A673 (cell line): ENCODE measurements at regions not wholly inside any gene's neighbourhood (a gene's known extent, or its start where the extent isn't known, plus 50 kb on each side); places are given as distances from the start of the nearest gene placed in this dataset.

Source experiments
- BruUV-seq: library from RNA; stranded (reverse); fragments of 400-500 nt; replicated peaks from 2 replicates; lab custom pipeline; 2021; lab: Mats Ljungman, UMichigan
- CTCF ChIA-PET: fragments of 300-600 bp; sonication (Branson Sonifier 250); formaldehyde crosslinking; loops from one replicate; lab custom pipeline; 2022; ENCODE audit warnings: antibody characterized with exemption; lab: Charles Lee
- POLR2A ChIA-PET: fragments of 300-600 bp; sonication (Branson Sonifier 250); formaldehyde crosslinking; loops from one replicate; lab custom pipeline; 2022; ENCODE audit warnings: antibody characterized with exemption; ENCODE audit not compliant: low non-redundant PET; lab: Charles Lee
- DNase-seq: peaks from one replicate; pipeline ENCODE4 v3.0.0-alpha.2; 2015; ENCODE audit warnings: low spot score
- H3K27ac ChIP-seq: fragments of 200-600 bp; sonication (generic); 2 replicates; pipeline ENCODE4 v1.5.1; 2016; ENCODE audit warnings: mixed run types, low read depth, mild to moderate bottlenecking, mixed read lengths, antibody characterized with exemption, low read length; ENCODE audit not compliant: poor library complexity, severe bottlenecking
- H3K27me3 ChIP-seq: fragments of 200-600 bp; sonication (generic); replicated peaks from 2 replicates; pipeline ENCODE4 v1.6.1; 2017; ENCODE audit warnings: mixed run types, low read depth, mild to moderate bottlenecking, mixed read lengths, antibody characterized with exemption, low read length; ENCODE audit not compliant: insufficient read depth, poor library complexity
- H3K36me3 ChIP-seq: fragments of 200-600 bp; sonication (generic); 2 replicates; pipeline ENCODE4 v1.6.1; 2016; ENCODE audit warnings: mixed run types, mild to moderate bottlenecking, mixed read lengths, antibody characterized with exemption, low read length; ENCODE audit not compliant: insufficient read depth, poor library complexity, severe bottlenecking
- H3K4me1 ChIP-seq: fragments of 200-600 bp; sonication (generic); 2 replicates; pipeline ENCODE4 v1.6.1; 2017; ENCODE audit warnings: mixed run types, mild to moderate bottlenecking, mixed read lengths, antibody characterized with exemption, low read length; ENCODE audit not compliant: insufficient read depth, poor library complexity, severe bottlenecking
- H3K4me3 ChIP-seq: fragments of 200-600 bp; sonication (generic); 2 replicates; pipeline ENCODE4 v1.5.1; 2016; ENCODE audit warnings: low read depth, mixed run types, mild to moderate bottlenecking, mixed read lengths, low read length; ENCODE audit not compliant: poor library complexity, severe bottlenecking
- H3K9me3 ChIP-seq: fragments of 200-600 bp; sonication (generic); 2 replicates; pipeline ENCODE4 v1.6.1; 2016; ENCODE audit warnings: mixed run types, low read depth, mild to moderate bottlenecking, mixed read lengths, antibody characterized with exemption, low read length; ENCODE audit not compliant: poor library complexity, severe bottlenecking
- CTCF ChIP-seq: fragments of 300-800, 200-600 bp; sonication (generic); conservative IDR thresholded peaks from 2 replicates; pipeline ENCODE4 v1.5.1; 2017; ENCODE audit warnings: low read depth, mild to moderate bottlenecking, antibody characterized with exemption, low read length, moderate library complexity, mixed read lengths
- EZH2 ChIP-seq: fragments of 200-600 bp; sonication (generic); IDR thresholded peaks from 2 replicates; pipeline ENCODE4 v1.6.1; 2017; ENCODE audit warnings: borderline replicate concordance, low read depth, mild to moderate bottlenecking, mixed read lengths, antibody characterized with exemption, low read length; ENCODE audit not compliant: poor library complexity, severe bottlenecking
- intact Hi-C: fragments of 100-400 bp; cut with micrococcal nuclease; formaldehyde crosslinking; loops from one replicate; pipeline ENCODE4 v1.10.0; 2022; ENCODE audit not compliant: unreplicated experiment

GRCh38 chr16:86217001-86217890 lies 293.1 kb upstream of the FOXF1 start:
- ChIA-PET CTCF (no interaction called here), POLR2A (no interaction called here)
- Histone ChIP-seq H3K36me3 (no peaks in the 10 kb centered on the region), H3K27ac (no peak overlapping the region), H3K4me3 (no peak overlapping the region), H3K4me1 (no peaks in the 10 kb centered on the region), H3K9me3 (no peaks in the 10 kb centered on the region), H3K27me3 (peaks cover 54% of the 10 kb centered on the region)
- TF ChIP-seq CTCF (no peak), EZH2 (no peak)
- no peak for DNase-seq
- no TSS peak for BruUV-seq
- intact Hi-C loops, result no loop called here

- Histone ChIP-seq H3K27me3 (peaks cover 60% of the 10 kb centered on the region), H3K36me3 (no peaks in the 10 kb centered on the region), H3K27ac (no peak overlapping the region), H3K4me3 (no peak overlapping the region), H3K4me1 (no peaks in the 10 kb centered on the region), H3K9me3 (no peaks in the 10 kb centered on the region)
- intact Hi-C loops, result no loop called here
- TF ChIP-seq CTCF, result no peak
- CTCF ChIA-PET, result no interaction called here
- POLR2A ChIA-PET, result no interaction called here
- no peak for DNase-seq
- BruUV-seq, result no TSS peak
These were observed 292.4 kb upstream of the FOXF1 start for GRCh38 chr16:86217891-86218270.

GRCh38 chr16:86218479-86219170 lies 291.7 kb upstream of the FOXF1 start:
- Histone ChIP-seq H3K9me3 (no peaks in the 10 kb centered on the region), H3K4me1 (no peaks in the 10 kb centered on the region)
- POLR2A ChIA-PET, result no interaction called here

More at GRCh38 chr16:86218479-86219170, 291.7 kb upstream of the FOXF1 start:
- no TSS peak for BruUV-seq
- Histone ChIP-seq H3K4me3 (no peak overlapping the region), H3K36me3 (no peaks in the 10 kb centered on the region), H3K27ac (no peak overlapping the region), H3K27me3 (peaks cover 67% of the 10 kb centered on the region)
- CTCF ChIA-PET, result no interaction called here
- intact Hi-C loops, result no loop called here
- TF ChIP-seq EZH2 (no peak), CTCF (no peak)
- no peak for DNase-seq
